ENCODE measurements at regions not wholly inside any gene's neighbourhood (a gene's known extent, or its start where the extent isn't known, plus 50 kb on each side); places are given as distances from the start of the nearest gene placed in this dataset.

- TF ChIP-seq CTCF (IDR thresholded peaks at IDR 0.05; ENCODE audit: control insufficient read depth, insufficient read depth, low read depth, low read length, missing control alignments): no peak
- no peak overlapping the region for H3K4me3 ChIP-seq (ENCODE audit: control insufficient read depth, low read depth, low read length)
- DNase-seq (ENCODE audit: low read depth): no peak
Observed at GRCh38 chr17:17416400-17417360, 60.1 kb upstream of the MED9 start.

DNA sequence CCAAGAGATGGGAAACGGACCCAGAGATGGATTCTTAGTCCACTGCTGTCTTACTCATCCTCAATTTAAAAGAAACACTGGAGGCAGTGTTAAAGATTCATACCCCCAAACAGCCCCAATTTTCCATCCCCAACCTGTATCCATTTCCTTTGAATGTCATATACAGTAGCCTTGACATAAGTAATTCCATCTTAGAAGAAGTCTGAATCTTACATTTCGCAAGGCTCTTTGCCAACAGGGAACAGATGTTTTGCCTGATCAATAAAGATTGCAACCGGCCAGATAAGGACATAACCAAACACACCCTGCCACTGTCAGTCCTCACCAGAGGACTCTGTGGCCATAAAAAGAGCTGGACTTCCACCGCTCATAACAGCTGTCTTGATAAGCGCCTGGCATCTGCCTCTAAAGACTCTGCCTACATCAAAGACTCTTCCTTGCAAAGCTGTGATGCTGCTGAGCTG lies 59.0 kb upstream of the MED9 start:
- H3K4me3 ChIP-seq (ENCODE audit: control insufficient read depth, low read depth, low read length): no peak overlapping the region
- TF ChIP-seq CTCF (IDR thresholded peaks at IDR 0.05; ENCODE audit: control insufficient read depth, insufficient read depth, low read depth, low read length, missing control alignments): no peak
- DNase-seq (ENCODE audit: low read depth): no peak

GRCh38 chr17:17419166-17419565 lies 57.6 kb upstream of the MED9 start:
- H3K4me3 ChIP-seq (ENCODE audit: control insufficient read depth, low read depth, low read length): no peak overlapping the region
- TF ChIP-seq CTCF (IDR thresholded peaks at IDR 0.05; ENCODE audit: control insufficient read depth, insufficient read depth, low read depth, low read length, missing control alignments): no peak
- DNase-seq (ENCODE audit: low read depth): no peak

DNA sequence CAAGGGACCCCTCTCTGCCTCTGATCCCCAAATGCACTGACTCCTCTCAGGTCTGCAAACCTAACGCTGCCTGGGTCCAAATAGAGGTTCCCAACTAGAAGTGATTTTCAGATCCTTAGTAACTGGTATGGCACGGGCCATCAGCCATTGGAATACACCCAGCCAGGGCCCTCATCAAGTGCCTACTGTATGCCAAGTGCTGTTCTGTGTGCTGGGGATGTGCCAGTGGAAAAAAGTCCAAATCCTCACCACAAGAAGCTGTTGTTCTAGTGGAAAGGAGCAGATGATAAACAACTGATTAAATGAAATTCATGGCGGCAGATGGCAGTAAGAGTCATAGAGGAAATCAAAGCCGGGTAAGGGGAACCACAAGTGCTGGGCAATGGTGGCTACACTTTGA lies 57.2 kb upstream of the MED9 start:
- DNase-seq (ENCODE audit: low read depth): no peak

GRCh38 chr17:17420082-17420481 lies 56.7 kb upstream of the MED9 start:
- DNase-seq (ENCODE audit: low read depth): no peak
- no peak for TF ChIP-seq CTCF (IDR thresholded peaks at IDR 0.05; ENCODE audit: control insufficient read depth, insufficient read depth, low read depth, low read length, missing control alignments)
- no peak overlapping the region for H3K4me3 ChIP-seq (ENCODE audit: control insufficient read depth, low read depth, low read length)

More for the DNA sequence above, 57.2 kb upstream of the MED9 start:
- H3K4me3 ChIP-seq (ENCODE audit: control insufficient read depth, low read depth, low read length): no peak overlapping the region
- no peak for TF ChIP-seq CTCF (IDR thresholded peaks at IDR 0.05; ENCODE audit: control insufficient read depth, insufficient read depth, low read depth, low read length, missing control alignments)

GRCh38 chr17:17420561-17421269 lies 56.1 kb upstream of the MED9 start:
- TF ChIP-seq CTCF (IDR thresholded peaks at IDR 0.05; ENCODE audit: control insufficient read depth, insufficient read depth, low read depth, low read length, missing control alignments): no peak

More at GRCh38 chr17:17420561-17421269, 56.1 kb upstream of the MED9 start:
- DNase-seq (ENCODE audit: low read depth): no peak
- no peak overlapping the region for H3K4me3 ChIP-seq (ENCODE audit: control insufficient read depth, low read depth, low read length)
